ENCODE measurements at regions not wholly inside any gene's neighbourhood (a gene's known extent, or its start where the extent isn't known, plus 50 kb on each side); places are given as distances from the start of the nearest gene placed in this dataset.
"Not testable (repeated sequence)": the region's sequence is repeated elsewhere in the genome, so short reads cannot be mapped to it uniquely, and the experiment has no call there.

DNA sequence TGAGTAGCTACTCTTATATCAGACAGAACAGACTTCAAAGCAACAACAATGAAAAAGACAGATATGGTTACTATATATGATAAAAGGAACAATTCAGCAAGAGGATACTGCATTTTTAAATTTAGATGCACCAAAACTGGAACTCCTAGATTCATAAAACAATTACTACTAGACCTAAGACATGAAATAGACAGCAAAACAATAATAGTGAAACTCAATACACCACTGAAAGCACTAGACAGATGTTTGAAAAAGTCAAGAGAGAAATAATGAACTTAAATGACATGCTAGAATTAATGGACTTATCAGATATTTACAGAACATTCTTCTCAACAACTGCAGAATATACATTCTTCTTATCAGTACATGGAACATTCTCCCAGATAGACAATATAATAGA, 99.5 kb upstream of the ITM2A start:
- Histone ChIP-seq H3K9me2 (replicated peaks; ENCODE audit: insufficient read depth, low read length) (no peaks in the 10 kb centered on the region), H3K4me2 (ENCODE audit: low read depth, low read length, poor library complexity, severe bottlenecking) (no peak overlapping the region), H4K20me1 (ENCODE audit: insufficient read depth, low read depth, low read length) (no peaks in the 10 kb centered on the region), H3K36me3 (ENCODE audit: insufficient read depth, low read length) (no peaks in the 10 kb centered on the region), H3K4me1 (ENCODE audit: low read length) (no peaks in the 10 kb centered on the region), H2AFZ (ENCODE audit: low read length) (no peak overlapping the region), H3K4me3 (ENCODE audit: low read length) (0 out of 2 replicates have a peak overlapping the region, but pooled peaks have one; percentile 19), H3K27me3 (ENCODE audit: low read length) (no peaks in the 10 kb centered on the region), H3K27ac (ENCODE audit: low read length) (no peak overlapping the region), H3K9me3 (ENCODE audit: low read length) (peaks cover 46% of the 10 kb centered on the region), H3K79me2 (ENCODE audit: low read length) (no peaks in the 10 kb centered on the region), H3K9ac (ENCODE audit: low read length) (no peak overlapping the region)
- DNase-seq: no peak

DNA sequence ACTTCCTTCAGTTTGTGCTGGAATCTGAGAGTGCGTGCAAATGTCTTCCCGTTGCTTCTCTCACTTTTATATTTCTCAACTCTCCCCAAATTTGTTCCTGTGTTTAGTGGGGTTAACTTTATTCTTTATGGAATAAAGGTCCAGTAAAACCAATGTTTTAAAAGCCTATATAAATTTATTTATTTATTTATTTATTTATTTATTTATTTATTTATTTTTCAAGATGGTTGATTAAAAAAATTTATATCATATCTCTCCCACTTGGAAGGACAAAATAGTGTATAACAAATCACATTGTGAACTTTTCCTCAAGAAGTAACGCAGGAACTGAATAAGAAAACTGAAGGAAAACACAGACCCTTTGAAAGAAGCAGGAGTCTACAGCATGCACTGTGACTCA, 95.3 kb upstream of the ITM2A start:
- H3K4me1 ChIP-seq (ENCODE audit: low read length): no peaks in the 10 kb centered on the region
- no peak for DNase-seq
- H3K27me3 ChIP-seq (ENCODE audit: low read length): no peaks in the 10 kb centered on the region
- H4K20me1 ChIP-seq (ENCODE audit: insufficient read depth, low read depth, low read length): no peaks in the 10 kb centered on the region
- H3K4me3 ChIP-seq (ENCODE audit: low read length): no peak overlapping the region
- no peaks in the 10 kb centered on the region for H3K9me2 ChIP-seq (replicated peaks; ENCODE audit: insufficient read depth, low read length)
- no peak overlapping the region for H3K27ac ChIP-seq (ENCODE audit: low read length)
- H3K9me3 ChIP-seq (ENCODE audit: low read length): peaks cover 38% of the 10 kb centered on the region
- H3K79me2 ChIP-seq (ENCODE audit: low read length): no peaks in the 10 kb centered on the region
- no peaks in the 10 kb centered on the region for H3K36me3 ChIP-seq (ENCODE audit: insufficient read depth, low read length)
- H2AFZ ChIP-seq (ENCODE audit: low read length): no peak overlapping the region
- no peak overlapping the region for H3K4me2 ChIP-seq (ENCODE audit: low read depth, low read length, poor library complexity, severe bottlenecking)
- no peak overlapping the region for H3K9ac ChIP-seq (ENCODE audit: low read length)

DNA sequence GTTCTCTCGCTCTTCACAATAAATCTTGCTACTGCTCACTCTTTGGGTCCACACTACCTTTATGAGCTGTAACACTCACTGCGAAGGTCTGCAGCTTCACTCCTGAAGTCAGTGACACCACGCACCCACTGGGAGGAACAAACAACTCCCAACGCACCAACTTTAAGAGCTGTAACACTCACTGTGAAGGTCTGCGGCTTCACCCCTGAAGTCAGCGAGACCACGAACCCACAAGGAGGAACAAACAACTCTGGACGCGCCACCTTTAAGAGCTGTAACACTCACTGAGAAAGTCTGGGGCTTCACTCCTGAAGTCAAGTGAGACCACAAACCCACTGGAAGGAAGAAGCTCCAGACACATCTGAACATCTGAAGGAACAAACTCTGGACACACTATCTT, 89.5 kb upstream of the ITM2A start:
- not testable (repeated sequence) for H3K9me2 ChIP-seq (replicated peaks; ENCODE audit: insufficient read depth, low read length); DNase-seq; H3K27me3 ChIP-seq (ENCODE audit: low read length); H3K36me3 ChIP-seq (ENCODE audit: insufficient read depth, low read length); H3K4me1 ChIP-seq (ENCODE audit: low read length); H3K79me2 ChIP-seq (ENCODE audit: low read length); H4K20me1 ChIP-seq (ENCODE audit: insufficient read depth, low read depth, low read length); H3K4me2 ChIP-seq (ENCODE audit: low read depth, low read length, poor library complexity, severe bottlenecking); H3K9ac ChIP-seq (ENCODE audit: low read length); H3K4me3 ChIP-seq (ENCODE audit: low read length); H3K9me3 ChIP-seq (ENCODE audit: low read length); H2AFZ ChIP-seq (ENCODE audit: low read length); H3K27ac ChIP-seq (ENCODE audit: low read length)

DNA sequence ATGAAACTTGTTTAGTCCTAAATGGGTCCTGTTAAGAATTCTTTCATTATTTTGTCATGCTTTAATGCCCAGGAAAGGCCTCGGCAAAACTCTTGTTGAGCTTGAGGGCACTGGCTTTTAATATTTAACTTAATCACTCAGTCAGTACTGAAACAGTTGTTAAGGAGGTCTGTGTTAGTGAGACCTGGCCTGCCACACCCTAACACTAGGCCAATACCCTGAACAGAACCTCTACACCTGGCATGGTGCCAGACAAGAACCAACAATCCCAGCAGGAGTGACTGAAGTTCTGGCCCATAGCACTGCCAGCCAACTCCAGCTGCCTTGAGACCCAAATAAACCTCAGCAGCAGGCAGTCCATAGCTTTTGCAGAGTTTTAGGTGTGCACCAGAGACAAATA, 85.7 kb upstream of the ITM2A start:
- Histone ChIP-seq H3K9me2 (replicated peaks; ENCODE audit: insufficient read depth, low read length) (no peaks in the 10 kb centered on the region), H3K4me1 (ENCODE audit: low read length) (no peaks in the 10 kb centered on the region), H3K4me2 (ENCODE audit: low read depth, low read length, poor library complexity, severe bottlenecking) (no peak overlapping the region), H3K9ac (ENCODE audit: low read length) (no peak overlapping the region), H3K79me2 (ENCODE audit: low read length) (no peaks in the 10 kb centered on the region), H2AFZ (ENCODE audit: low read length) (no peak overlapping the region), H3K36me3 (ENCODE audit: insufficient read depth, low read length) (no peaks in the 10 kb centered on the region), H3K27me3 (ENCODE audit: low read length) (no peaks in the 10 kb centered on the region), H3K9me3 (ENCODE audit: low read length) (0 out of 2 replicates have a peak, but pooled peaks cover 3% of the 10 kb centered on the region), H3K4me3 (ENCODE audit: low read length) (no peak overlapping the region), H3K27ac (ENCODE audit: low read length) (no peak overlapping the region), H4K20me1 (ENCODE audit: insufficient read depth, low read depth, low read length) (no peaks in the 10 kb centered on the region)
- no peak for DNase-seq

DNA sequence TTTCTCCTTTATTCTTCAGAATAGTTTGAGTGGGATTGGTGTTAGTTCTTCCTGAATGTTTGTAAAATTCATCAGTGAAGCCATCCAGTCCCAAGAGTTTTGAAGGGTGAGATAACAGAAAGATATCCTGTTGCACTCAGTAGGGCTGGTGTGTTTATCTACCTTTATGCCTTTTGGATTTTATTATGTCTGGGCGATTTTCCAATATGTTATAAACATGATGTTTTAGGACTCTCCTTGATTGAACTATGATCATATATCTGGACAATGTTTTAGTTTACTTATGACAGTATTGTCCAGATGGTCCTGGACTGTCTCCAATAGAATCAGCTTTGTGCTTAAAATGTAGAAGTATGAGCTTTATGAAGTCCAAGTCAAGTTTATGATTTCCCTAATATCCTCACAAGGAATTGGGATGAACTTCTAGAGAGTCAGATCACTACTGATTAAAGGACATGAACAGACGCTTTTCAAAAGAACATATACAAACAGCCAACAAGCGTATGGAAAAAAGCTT, 77.6 kb upstream of the ITM2A start:
- Histone ChIP-seq H3K9me2 (replicated peaks; ENCODE audit: insufficient read depth, low read length) (no peaks in the 10 kb centered on the region), H3K9ac (ENCODE audit: low read length) (no peak overlapping the region), H3K27me3 (ENCODE audit: low read length) (no peaks in the 10 kb centered on the region), H3K36me3 (ENCODE audit: insufficient read depth, low read length) (no peaks in the 10 kb centered on the region), H4K20me1 (ENCODE audit: insufficient read depth, low read depth, low read length) (no peaks in the 10 kb centered on the region), H2AFZ (ENCODE audit: low read length) (no peak overlapping the region), H3K9me3 (ENCODE audit: low read length) (peaks cover 3% of the 10 kb centered on the region; the same call in 1 of the 2 replicates), H3K27ac (ENCODE audit: low read length) (no peak overlapping the region), H3K4me2 (ENCODE audit: low read depth, low read length, poor library complexity, severe bottlenecking) (no peak overlapping the region), H3K79me2 (ENCODE audit: low read length) (no peaks in the 10 kb centered on the region), H3K4me3 (ENCODE audit: low read length) (no peak overlapping the region), H3K4me1 (ENCODE audit: low read length) (no peaks in the 10 kb centered on the region)
- DNase-seq: no peak

DNA sequence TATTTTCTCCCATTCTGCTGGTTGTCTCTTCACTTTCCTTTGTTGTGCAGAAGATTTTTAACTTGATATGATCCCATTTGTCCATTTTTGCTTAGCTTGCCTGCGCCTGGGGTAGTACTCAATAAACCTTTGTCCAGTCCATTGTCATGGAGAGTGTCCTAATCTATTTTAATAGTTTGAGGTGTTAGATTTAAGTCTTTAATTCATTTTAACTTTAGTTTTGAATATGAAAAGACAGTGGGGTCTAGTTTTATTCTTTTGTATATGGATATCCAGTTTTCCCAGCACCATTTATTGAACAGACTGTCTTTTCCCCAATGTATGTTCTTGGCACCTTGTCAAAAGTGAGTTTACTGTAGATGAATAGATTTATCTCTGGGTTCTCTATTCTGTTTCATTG, 76.0 kb upstream of the ITM2A start:
- H3K4me2 ChIP-seq (ENCODE audit: low read depth, low read length, poor library complexity, severe bottlenecking): no peak overlapping the region
- H3K79me2 ChIP-seq (ENCODE audit: low read length): no peaks in the 10 kb centered on the region
- no peak overlapping the region for H3K27ac ChIP-seq (ENCODE audit: low read length)
- DNase-seq: no peak
- no peaks in the 10 kb centered on the region for H3K27me3 ChIP-seq (ENCODE audit: low read length)
- no peaks in the 10 kb centered on the region for H3K9me2 ChIP-seq (replicated peaks; ENCODE audit: insufficient read depth, low read length)
- H3K4me3 ChIP-seq (ENCODE audit: low read length): no peak overlapping the region
- no peaks in the 10 kb centered on the region for H3K4me1 ChIP-seq (ENCODE audit: low read length)
- H3K9ac ChIP-seq (ENCODE audit: low read length): no peak overlapping the region
- H2AFZ ChIP-seq (ENCODE audit: low read length): no peak overlapping the region
- no peaks in the 10 kb centered on the region for H4K20me1 ChIP-seq (ENCODE audit: insufficient read depth, low read depth, low read length)
- peaks cover 3% of the 10 kb centered on the region; the same call in 1 of the 2 replicates for H3K9me3 ChIP-seq (ENCODE audit: low read length)
- no peaks in the 10 kb centered on the region for H3K36me3 ChIP-seq (ENCODE audit: insufficient read depth, low read length)

DNA sequence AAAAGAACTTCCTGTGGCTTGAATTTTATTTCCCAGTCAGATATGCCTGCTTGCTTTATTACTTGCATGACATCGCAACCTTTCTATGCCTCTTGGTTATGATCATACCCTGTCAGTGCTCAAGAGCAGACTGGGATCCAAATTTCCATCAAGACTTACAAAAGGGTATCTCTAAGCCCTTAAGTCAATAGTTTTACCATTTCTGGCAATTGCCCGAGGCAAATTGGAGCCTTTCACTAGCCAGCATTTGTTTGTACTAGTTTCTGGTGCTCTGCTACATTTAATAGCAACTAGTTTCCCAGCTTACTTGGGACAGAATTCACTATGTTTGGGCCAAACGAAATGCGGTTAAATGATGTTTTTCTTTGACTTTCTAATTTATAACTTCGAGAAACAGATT, 73.2 kb upstream of the ITM2A start:
- Histone ChIP-seq H3K4me3 (ENCODE audit: low read length) (no peak overlapping the region), H3K9me3 (ENCODE audit: low read length) (peaks cover 12% of the 10 kb centered on the region; the same call in 1 of the 2 replicates), H3K4me1 (ENCODE audit: low read length) (no peaks in the 10 kb centered on the region), H3K79me2 (ENCODE audit: low read length) (no peaks in the 10 kb centered on the region), H2AFZ (ENCODE audit: low read length) (no peak overlapping the region), H3K27me3 (ENCODE audit: low read length) (no peaks in the 10 kb centered on the region), H3K36me3 (ENCODE audit: insufficient read depth, low read length) (no peaks in the 10 kb centered on the region), H3K9me2 (replicated peaks; ENCODE audit: insufficient read depth, low read length) (no peaks in the 10 kb centered on the region), H3K9ac (ENCODE audit: low read length) (no peak overlapping the region), H4K20me1 (ENCODE audit: insufficient read depth, low read depth, low read length) (no peaks in the 10 kb centered on the region), H3K27ac (ENCODE audit: low read length) (no peak overlapping the region), H3K4me2 (ENCODE audit: low read depth, low read length, poor library complexity, severe bottlenecking) (no peak overlapping the region)
- DNase-seq: no peak
